ENCODE measurements at regions not wholly inside any gene's neighbourhood (a gene's known extent, or its start where the extent isn't known, plus 50 kb on each side); places are given as distances from the start of the nearest gene placed in this dataset.

- H3K9me3 ChIP-seq (ENCODE audit: severe bottlenecking) = no peaks in the 10 kb centered on the region
- no peaks in the 10 kb centered on the region for H3K4me1 ChIP-seq (ENCODE audit: insufficient read depth, poor library complexity, severe bottlenecking)
- H3K27me3 ChIP-seq (ENCODE audit: insufficient read depth, poor library complexity, severe bottlenecking) = no peaks in the 10 kb centered on the region
- ATAC-seq (ENCODE audit: low read depth) (no peak), DNase-seq (ENCODE audit: low spot score) (no peak)
- H3K36me3 ChIP-seq (ENCODE audit: low read depth) = no peaks in the 10 kb centered on the region
- H3K27ac ChIP-seq (ENCODE audit: poor library complexity, severe bottlenecking) = no peak overlapping the region
- TF ChIP-seq CTCF (IDR thresholded peaks at IDR 0.05; ENCODE audit: poor library complexity, severe bottlenecking) = no peak
- no peak overlapping the region for H3K4me3 ChIP-seq (ENCODE audit: severe bottlenecking)
Measured at GRCh38 chr5:33237471-33237870, 203.3 kb upstream of the TARS1 start.

GRCh38 chr5:33238826-33239695 lies 201.7 kb upstream of the TARS1 start:
- no peak overlapping the region for H3K27ac ChIP-seq (ENCODE audit: poor library complexity, severe bottlenecking)
- no peaks in the 10 kb centered on the region for H3K9me3 ChIP-seq (ENCODE audit: severe bottlenecking)
- H3K4me3 ChIP-seq (ENCODE audit: severe bottlenecking) = no peak overlapping the region
- no peak for DNase-seq (ENCODE audit: low spot score)
- TF ChIP-seq CTCF (IDR thresholded peaks at IDR 0.05; ENCODE audit: poor library complexity, severe bottlenecking) = no peak
- no peak for ATAC-seq (ENCODE audit: low read depth)
- H3K36me3 ChIP-seq (ENCODE audit: low read depth) = no peaks in the 10 kb centered on the region
- no peaks in the 10 kb centered on the region for H3K4me1 ChIP-seq (ENCODE audit: insufficient read depth, poor library complexity, severe bottlenecking)
- no peaks in the 10 kb centered on the region for H3K27me3 ChIP-seq (ENCODE audit: insufficient read depth, poor library complexity, severe bottlenecking)

GRCh38 chr5:33240558-33240957 lies 200.2 kb upstream of the TARS1 start:
- H3K4me3 ChIP-seq (ENCODE audit: severe bottlenecking) = no peak overlapping the region
- no peaks in the 10 kb centered on the region for H3K4me1 ChIP-seq (ENCODE audit: insufficient read depth, poor library complexity, severe bottlenecking)
- no peaks in the 10 kb centered on the region for H3K27me3 ChIP-seq (ENCODE audit: insufficient read depth, poor library complexity, severe bottlenecking)
- no peak for TF ChIP-seq CTCF (IDR thresholded peaks at IDR 0.05; ENCODE audit: poor library complexity, severe bottlenecking)
- no peaks in the 10 kb centered on the region for H3K36me3 ChIP-seq (ENCODE audit: low read depth)
- DNase-seq (ENCODE audit: low spot score) (no peak), ATAC-seq (ENCODE audit: low read depth) (no peak)
- no peaks in the 10 kb centered on the region for H3K9me3 ChIP-seq (ENCODE audit: severe bottlenecking)
- H3K27ac ChIP-seq (ENCODE audit: poor library complexity, severe bottlenecking) = no peak overlapping the region

- DNase-seq (ENCODE audit: low spot score) (no peak), ATAC-seq (ENCODE audit: low read depth) (no peak)
- Histone ChIP-seq H3K36me3 (ENCODE audit: low read depth) (no peaks in the 10 kb centered on the region), H3K4me1 (ENCODE audit: insufficient read depth, poor library complexity, severe bottlenecking) (no peaks in the 10 kb centered on the region), H3K4me3 (ENCODE audit: severe bottlenecking) (no peak overlapping the region), H3K27ac (ENCODE audit: poor library complexity, severe bottlenecking) (no peak overlapping the region), H3K9me3 (ENCODE audit: severe bottlenecking) (no peaks in the 10 kb centered on the region), H3K27me3 (ENCODE audit: insufficient read depth, poor library complexity, severe bottlenecking) (no peaks in the 10 kb centered on the region)
- TF ChIP-seq CTCF (IDR thresholded peaks at IDR 0.05; ENCODE audit: poor library complexity, severe bottlenecking) = no peak
Measured at GRCh38 chr5:33241802-33242201, 199.0 kb upstream of the TARS1 start.

GRCh38 chr5:33242277-33242676 lies 198.5 kb upstream of the TARS1 start:
- no peak overlapping the region for H3K27ac ChIP-seq (ENCODE audit: poor library complexity, severe bottlenecking)
- H3K36me3 ChIP-seq (ENCODE audit: low read depth) = no peaks in the 10 kb centered on the region
- no peaks in the 10 kb centered on the region for H3K4me1 ChIP-seq (ENCODE audit: insufficient read depth, poor library complexity, severe bottlenecking)
- DNase-seq (ENCODE audit: low spot score) = no peak
- no peak for TF ChIP-seq CTCF (IDR thresholded peaks at IDR 0.05; ENCODE audit: poor library complexity, severe bottlenecking)
- H3K4me3 ChIP-seq (ENCODE audit: severe bottlenecking) = no peak overlapping the region
- H3K9me3 ChIP-seq (ENCODE audit: severe bottlenecking) = no peaks in the 10 kb centered on the region
- no peaks in the 10 kb centered on the region for H3K27me3 ChIP-seq (ENCODE audit: insufficient read depth, poor library complexity, severe bottlenecking)
- no peak for ATAC-seq (ENCODE audit: low read depth)
